IMR-90 (cell line): ENCODE measurements at regions not wholly inside any gene's neighbourhood (a gene's known extent, or its start where the extent isn't known, plus 50 kb on each side); places are given as distances from the start of the nearest gene placed in this dataset.

Experiments used
- NFE2L2 ChIP-seq: fragments of 150-350 bp; IDR thresholded peaks from 2 replicates; pipeline ENCODE4 v1.6.1; 2016; ENCODE audit warnings: low read depth, mild to moderate bottlenecking, low read length
- POLR2A ChIP-seq: IDR thresholded peaks from 2 replicates; pipeline ENCODE4 v1.6.1; 2012; ENCODE audit warnings: mild to moderate bottlenecking, low read depth, low read length
- RFX5 ChIP-seq: IDR thresholded peaks from 2 replicates; pipeline ENCODE4 v1.8.0; 2012; ENCODE audit warnings: low read depth, mild to moderate bottlenecking, low read length, moderate library complexity
- SMC3 ChIP-seq: fragments of 150-350 bp; IDR thresholded peaks from 2 replicates; pipeline ENCODE4 v1.6.1; 2016; ENCODE audit warnings: low read depth, mild to moderate bottlenecking, antibody characterized with exemption, low read length, moderate library complexity
- TF ChIP-seq, protein P1 (sequence below): conservative IDR thresholded peaks from 2 replicates; pipeline ENCODE4 v1.5.1; 2012; ENCODE audit warnings: mild to moderate bottlenecking, low read depth, low read length, improper control_type of control experiment
- TF ChIP-seq, protein P2 (sequence below): fragments of 150-350 bp; IDR thresholded peaks from 2 replicates; pipeline ENCODE4 v1.6.1; 2017; ENCODE audit warnings: mild to moderate bottlenecking, antibody characterized with exemption, low read length, low read depth

DNA sequence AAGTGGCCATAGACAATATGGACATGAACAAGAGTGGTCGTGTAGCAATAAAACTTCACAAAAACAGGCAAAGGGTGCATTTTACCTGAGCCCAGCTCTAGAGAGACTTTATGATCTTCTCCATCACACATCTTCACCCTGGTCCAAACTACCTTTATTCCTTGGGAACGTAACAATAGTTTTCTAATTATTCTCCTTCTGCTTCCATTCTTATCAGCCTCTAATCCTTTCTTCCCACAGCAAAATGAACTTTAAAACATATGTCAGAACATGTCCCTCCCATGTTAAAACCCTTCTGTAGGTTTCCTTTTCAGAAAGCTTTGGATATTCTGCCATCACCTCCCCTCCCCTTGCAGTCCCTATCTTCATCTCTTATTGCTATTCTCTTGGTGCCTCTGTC, 395.2 kb upstream of the PLXNA2 start:
- TF ChIP-seq, protein P1, sequence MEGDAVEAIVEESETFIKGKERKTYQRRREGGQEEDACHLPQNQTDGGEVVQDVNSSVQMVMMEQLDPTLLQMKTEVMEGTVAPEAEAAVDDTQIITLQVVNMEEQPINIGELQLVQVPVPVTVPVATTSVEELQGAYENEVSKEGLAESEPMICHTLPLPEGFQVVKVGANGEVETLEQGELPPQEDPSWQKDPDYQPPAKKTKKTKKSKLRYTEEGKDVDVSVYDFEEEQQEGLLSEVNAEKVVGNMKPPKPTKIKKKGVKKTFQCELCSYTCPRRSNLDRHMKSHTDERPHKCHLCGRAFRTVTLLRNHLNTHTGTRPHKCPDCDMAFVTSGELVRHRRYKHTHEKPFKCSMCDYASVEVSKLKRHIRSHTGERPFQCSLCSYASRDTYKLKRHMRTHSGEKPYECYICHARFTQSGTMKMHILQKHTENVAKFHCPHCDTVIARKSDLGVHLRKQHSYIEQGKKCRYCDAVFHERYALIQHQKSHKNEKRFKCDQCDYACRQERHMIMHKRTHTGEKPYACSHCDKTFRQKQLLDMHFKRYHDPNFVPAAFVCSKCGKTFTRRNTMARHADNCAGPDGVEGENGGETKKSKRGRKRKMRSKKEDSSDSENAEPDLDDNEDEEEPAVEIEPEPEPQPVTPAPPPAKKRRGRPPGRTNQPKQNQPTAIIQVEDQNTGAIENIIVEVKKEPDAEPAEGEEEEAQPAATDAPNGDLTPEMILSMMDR, result no peak
- TF ChIP-seq POLR2A (no peak), NFE2L2 (no peak), RFX5 (no peak), SMC3 (no peak)
- TF ChIP-seq, protein P2, sequence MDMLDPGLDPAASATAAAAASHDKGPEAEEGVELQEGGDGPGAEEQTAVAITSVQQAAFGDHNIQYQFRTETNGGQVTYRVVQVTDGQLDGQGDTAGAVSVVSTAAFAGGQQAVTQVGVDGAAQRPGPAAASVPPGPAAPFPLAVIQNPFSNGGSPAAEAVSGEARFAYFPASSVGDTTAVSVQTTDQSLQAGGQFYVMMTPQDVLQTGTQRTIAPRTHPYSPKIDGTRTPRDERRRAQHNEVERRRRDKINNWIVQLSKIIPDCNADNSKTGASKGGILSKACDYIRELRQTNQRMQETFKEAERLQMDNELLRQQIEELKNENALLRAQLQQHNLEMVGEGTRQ, result no peak
